Astrocyte of the spinal cord (primary cell): ENCODE measurements at regions not wholly inside any gene's neighbourhood (a gene's known extent, or its start where the extent isn't known, plus 50 kb on each side); places are given as distances from the start of the nearest gene placed in this dataset.

ENCODE experiments used
- DNase-seq: peaks from one replicate; pipeline ENCODE4 v3.0.0; 2011; ENCODE audit warnings: low read depth, low spot score
- H3K4me3 ChIP-seq: 2 replicates; pipeline ENCODE4 v1.5.1; 2011; ENCODE audit warnings: low read depth, mild to moderate bottlenecking, low read length, moderate library complexity
- in situ Hi-C: cut with HindIII; loops from 2 replicates; pipeline ENCODE4 v1.10.0; 2017; ENCODE audit warnings: low sequenced_read_pairs
- TF ChIP-seq, protein P1 (sequence below): IDR thresholded peaks from 2 replicates; pipeline ENCODE4 v1.5.1; 2012; ENCODE audit warnings: low read depth, mild to moderate bottlenecking, low read length, inconsistent platforms

- in situ Hi-C loops: no loop called here
- TF ChIP-seq, protein P1, sequence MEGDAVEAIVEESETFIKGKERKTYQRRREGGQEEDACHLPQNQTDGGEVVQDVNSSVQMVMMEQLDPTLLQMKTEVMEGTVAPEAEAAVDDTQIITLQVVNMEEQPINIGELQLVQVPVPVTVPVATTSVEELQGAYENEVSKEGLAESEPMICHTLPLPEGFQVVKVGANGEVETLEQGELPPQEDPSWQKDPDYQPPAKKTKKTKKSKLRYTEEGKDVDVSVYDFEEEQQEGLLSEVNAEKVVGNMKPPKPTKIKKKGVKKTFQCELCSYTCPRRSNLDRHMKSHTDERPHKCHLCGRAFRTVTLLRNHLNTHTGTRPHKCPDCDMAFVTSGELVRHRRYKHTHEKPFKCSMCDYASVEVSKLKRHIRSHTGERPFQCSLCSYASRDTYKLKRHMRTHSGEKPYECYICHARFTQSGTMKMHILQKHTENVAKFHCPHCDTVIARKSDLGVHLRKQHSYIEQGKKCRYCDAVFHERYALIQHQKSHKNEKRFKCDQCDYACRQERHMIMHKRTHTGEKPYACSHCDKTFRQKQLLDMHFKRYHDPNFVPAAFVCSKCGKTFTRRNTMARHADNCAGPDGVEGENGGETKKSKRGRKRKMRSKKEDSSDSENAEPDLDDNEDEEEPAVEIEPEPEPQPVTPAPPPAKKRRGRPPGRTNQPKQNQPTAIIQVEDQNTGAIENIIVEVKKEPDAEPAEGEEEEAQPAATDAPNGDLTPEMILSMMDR: no peak
- DNase-seq: no peak
- H3K4me3 ChIP-seq: no peak overlapping the region
These were observed 162.3 kb downstream of the BMP7 start for GRCh38 chr20:57104113-57104512.

GRCh38 chr20:57104651-57105204, 161.7 kb downstream of the BMP7 start:
- TF ChIP-seq, protein P1: no peak
- DNase-seq: no peak
- in situ Hi-C loops: no loop called here
- no peak overlapping the region for H3K4me3 ChIP-seq

GRCh38 chr20:57106030-57106682, 160.3 kb downstream of the BMP7 start:
- TF ChIP-seq, protein P1: no peak
- H3K4me3 ChIP-seq: no peak overlapping the region
- no peak for DNase-seq
- in situ Hi-C loops: no loop called here

GRCh38 chr20:57106692-57107091, 159.7 kb downstream of the BMP7 start:
- no peak overlapping the region for H3K4me3 ChIP-seq
- TF ChIP-seq, protein P1: no peak
- in situ Hi-C loops: no loop called here
- no peak for DNase-seq

DNA sequence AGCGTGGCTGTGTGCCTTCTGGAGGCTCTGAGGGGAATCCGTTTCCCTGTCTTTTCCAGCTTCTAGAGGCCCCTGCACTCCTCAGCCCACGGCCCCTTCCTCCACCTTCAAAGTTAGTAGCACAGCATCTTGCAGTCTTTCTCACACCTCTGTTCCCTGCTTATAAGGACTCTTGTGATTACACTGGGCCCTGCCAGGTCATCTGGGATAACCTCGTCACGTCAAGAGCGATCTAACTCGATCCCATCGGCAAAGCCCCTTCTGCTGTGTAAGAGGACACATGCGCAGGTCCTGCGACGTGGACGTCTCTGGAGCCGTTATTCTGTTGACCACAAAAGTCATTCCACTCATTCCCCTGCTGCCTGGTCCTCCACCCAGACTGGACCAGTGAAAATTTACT, 159.2 kb downstream of the BMP7 start:
- TF ChIP-seq, protein P1: no peak
- in situ Hi-C loops: no loop called here
- no peak for DNase-seq
- no peak overlapping the region for H3K4me3 ChIP-seq

DNA sequence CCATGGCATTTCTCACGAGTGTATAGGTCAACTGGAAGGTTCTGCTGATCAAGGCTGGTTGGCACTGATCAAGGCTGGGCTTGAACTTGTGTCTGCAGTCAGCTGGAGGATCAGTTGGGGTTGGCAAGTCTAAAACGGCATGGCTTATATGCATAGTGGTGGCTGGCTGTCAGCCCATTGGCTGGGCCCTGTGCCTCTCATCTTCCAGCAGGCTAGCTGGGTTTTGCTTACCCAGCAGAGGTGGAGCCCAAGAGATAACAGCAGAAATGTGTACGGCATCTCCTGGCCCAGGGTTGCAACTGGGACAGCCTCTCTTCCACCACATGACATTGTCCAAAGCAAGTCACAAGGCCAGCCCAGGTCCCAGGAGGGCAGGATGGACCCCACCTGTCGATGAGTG, 158.2 kb downstream of the BMP7 start:
- DNase-seq: no peak
- TF ChIP-seq, protein P1: no peak
- in situ Hi-C loops: no loop called here
- H3K4me3 ChIP-seq: no peak overlapping the region
